ENCODE measurements at regions not wholly inside any gene's neighbourhood (a gene's known extent, or its start where the extent isn't known, plus 50 kb on each side); places are given as distances from the start of the nearest gene placed in this dataset.

DNA sequence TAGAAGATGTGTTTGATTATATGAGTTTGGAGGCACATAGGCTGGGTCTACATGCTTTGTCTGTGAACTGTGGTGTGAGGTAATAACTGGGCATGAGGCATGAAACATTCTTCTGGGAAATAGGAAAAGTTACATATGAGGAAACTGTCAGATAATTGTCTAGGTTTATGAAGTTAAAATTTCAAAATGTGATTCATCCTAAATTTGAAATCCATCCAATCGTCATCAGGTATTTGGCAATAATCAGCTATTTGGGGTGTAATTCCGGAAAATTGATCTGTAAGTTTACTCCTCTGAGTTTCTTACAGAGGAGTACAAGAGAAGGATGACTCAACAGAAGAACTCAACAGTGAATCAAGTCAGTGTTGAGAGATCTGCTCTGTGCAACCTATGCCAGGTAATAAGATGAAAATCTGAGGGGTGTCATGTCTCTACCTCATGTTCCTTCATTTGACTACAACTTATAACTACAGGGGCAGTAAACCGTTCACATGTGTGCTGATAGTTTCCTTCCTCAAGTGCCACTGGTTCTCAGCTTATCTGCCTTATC lies 1171.6 kb upstream of the CDH18 start:
- DNase-seq: no peak

DNA sequence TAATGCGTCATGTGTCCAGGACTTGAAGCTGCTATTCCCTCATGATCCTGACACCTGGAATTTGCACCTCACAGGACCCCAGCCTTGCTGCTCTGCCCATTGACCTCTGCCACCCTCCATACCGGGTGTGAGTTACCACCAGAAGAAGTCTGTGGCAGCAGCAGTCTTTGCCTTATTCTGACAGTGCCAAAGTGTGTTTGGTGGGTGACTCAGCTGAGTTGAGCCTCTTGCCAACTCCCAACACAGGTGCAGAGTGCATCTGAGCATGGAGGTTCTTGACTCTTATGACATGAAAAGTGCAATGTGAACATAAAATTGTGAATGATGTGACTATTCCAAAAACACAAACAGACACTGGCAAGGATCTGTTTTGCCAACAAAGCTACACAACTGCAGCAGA lies 1166.5 kb upstream of the CDH18 start:
- no peak for DNase-seq

DNA sequence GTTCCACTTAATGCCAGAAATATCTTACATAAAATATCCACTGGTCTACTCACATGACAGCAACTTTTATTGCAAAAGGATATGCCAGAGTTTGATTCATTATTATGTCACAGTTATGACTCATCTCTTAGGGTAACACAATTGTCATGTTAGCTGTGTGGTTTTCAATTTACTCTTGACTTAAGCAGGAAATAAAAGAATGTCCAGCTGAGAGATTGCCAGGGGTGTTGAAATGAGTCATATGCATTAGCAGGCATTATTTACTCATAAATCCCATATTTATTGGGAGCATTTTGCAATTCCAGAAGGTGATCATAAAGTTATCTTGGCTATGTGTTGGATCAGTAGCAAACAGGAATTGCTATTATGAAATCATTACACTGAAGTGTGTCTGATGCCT lies 1164.6 kb upstream of the CDH18 start:
- no peak for DNase-seq

DNA sequence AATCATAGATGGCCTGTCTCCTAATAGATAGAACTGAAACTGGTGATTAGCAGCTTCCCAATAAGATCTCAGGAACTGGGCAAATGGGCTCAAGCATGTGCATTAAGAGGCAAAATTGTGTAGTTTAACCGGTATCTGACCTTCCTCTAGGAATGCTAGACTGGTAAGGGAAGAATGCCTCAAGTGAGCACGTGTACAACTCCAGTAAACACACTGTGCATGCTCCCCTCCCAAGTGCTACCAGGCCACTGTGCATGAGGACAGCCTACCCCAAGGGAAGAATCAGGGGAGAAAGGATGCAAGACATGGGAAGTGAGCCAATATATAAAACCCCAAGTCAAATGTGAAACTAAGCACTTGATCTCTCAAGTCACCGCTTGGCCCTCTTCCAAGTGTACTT lies 1157.4 kb upstream of the CDH18 start:
- no peak for DNase-seq

DNA sequence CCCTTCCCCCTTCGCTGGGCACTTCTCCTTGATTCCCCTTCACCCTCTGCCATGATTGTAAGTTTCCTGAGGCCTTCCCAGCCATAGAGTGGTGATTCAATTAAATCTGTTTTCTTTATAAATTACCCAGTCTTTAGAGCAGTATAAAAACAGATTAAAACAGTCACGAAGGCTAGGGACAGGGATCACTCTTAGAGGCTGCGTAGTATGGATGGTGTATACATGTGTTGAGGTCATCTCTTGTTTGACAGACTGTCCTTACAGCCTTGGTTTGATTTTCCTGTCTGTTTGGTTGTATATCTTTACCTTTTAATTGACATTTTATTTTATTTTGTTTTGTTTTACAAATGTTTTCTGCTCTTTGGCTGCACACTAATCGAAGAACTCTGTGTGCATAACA lies 1155.7 kb upstream of the CDH18 start:
- DNase-seq: no peak

DNA sequence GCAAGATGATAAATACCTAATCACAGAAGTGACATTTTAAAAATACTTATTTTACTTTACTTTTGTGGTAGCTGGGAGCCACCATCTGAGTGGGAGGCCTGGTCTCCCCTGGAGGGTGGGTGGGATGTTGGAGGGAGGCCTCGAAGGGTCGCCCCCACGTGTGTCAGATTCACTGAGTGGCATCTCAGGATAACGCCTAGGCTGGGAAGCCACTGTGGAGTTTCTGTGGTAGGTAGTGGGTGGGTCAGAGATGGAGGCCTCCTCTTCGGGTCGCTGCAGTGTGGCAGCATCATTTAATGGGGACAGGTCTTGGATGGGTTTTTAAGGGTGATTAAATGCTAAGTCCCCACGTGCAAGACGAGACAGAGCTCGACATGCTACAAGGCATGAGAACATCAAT lies 1154.8 kb upstream of the CDH18 start:
- no peak for DNase-seq

DNA sequence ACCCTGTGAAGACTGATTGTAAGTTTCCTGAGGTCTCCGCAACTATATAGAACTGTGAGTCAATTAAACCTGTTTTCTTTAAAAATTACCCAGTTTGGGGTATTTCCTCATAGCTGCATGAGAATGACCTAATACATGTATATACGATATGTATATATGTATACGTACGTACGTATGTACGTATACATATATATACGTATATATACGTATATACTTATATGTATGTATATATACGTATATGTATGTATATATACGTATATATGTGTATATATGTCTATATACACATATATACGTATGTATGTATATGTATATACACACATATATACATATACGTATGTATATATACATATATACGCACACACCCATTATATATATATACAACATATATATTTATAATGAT lies 1153.0 kb upstream of the CDH18 start:
- DNase-seq: no peak

DNA sequence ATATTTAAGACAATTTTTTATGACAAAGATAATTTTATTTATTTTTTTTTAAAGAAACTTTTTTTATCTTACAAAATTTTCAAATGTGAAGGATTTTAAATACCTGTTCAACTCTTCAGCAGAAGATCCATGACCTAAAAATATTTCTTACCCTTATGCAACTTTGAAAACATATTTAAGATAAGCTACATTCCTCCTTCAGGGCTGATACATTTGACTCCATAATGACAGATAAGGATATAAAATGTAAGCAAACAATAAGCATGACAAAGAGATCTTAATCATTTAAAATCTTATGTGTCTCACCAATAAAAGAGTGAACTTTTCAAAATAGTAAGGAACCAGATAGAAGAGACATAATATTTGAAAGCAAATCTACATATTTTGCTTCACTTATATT lies 1138.2 kb upstream of the CDH18 start:
- DNase-seq: no peak

DNA sequence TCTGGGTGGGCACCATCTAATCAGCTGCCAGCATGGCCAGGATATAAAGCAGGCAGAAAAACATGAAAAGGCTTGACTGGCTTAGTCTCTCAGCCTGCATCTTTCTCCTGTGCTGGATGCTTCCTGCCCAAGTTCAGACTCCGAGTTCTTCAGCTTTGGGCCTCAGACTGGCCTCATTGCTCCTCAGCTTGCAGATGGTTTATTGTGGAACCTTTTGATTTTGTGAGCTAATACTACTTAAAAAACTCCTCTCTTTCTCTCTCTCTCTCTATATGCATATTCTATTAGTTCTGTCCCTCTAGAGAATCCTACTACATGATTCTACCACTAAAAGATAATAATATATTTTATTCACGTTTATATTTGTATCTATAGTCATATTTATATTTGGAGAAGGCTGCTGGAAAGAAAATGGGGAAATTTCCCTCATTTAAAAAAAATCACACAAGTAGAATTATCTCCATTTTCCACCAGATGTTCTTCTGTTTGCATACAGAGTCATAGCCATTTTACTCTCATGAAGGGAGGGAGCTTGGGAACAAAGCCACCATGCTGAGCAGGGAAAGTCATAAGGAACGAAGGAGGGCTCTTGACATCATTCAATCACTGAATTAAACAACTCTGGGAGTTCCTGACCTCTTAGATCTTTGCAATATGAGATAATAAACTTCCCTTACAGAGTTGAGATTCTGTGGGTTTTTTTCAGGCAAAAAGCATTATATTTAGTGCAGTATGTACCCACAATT lies 1137.4 kb upstream of the CDH18 start:
- DNase-seq: no peak

DNA sequence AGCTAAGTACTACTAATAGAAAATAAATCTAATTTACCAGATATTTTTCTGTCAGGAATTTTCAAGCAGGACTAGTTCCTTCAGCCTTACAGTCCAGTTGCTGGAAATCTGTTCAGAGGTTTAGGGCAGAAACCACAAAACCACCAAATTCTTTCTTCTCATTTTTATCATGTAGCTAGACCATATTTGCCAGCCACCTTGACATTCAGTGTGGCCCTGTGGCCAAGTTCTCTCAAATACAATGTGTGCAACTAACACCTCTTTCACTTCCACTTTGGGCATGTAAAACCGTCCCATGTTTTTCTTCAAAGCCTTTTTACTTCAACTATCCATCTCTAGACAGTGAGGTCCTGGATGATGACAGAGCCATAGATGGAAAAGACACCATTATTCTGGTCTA lies 1133.2 kb upstream of the CDH18 start:
- peak; percentile 3 for DNase-seq

DNA sequence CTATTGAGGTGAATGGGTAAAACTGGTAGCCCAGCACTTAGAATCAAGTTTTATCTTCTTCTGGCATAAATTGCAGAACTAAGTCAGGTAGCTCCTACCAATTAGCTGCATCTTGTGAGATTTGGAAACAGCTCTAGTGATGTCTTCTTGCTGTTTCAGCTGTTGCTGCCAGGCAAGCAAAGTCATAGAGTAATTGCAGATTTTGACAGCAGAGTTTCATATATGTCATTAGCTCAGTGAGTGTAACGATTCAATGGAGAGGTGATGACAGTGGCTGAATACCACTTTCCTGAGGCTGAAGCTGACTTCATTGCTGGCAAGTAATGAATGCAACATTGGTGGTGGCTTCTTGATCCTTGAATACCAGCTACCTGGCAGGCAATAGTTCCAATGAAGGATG lies 1109.7 kb upstream of the CDH18 start:
- DNase-seq: no peak

DNA sequence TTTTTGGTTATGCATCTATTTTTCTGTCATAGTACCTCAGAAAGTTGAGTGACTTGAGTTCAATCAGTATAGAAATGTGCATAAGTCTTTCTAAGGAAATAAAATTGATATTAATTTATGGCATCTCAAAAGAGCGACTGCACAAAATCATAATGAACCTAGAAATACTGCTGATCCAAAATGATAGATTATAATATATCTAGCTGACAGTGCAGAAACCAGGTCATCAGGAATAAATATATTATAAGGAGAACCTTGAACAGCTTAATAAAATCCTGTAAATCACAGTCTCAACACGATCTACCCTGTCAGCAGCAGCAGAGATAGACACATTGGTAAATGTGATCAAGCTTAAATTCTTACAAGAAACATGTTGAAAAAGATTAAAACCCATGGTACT lies 1106.6 kb upstream of the CDH18 start:
- no peak for DNase-seq

DNA sequence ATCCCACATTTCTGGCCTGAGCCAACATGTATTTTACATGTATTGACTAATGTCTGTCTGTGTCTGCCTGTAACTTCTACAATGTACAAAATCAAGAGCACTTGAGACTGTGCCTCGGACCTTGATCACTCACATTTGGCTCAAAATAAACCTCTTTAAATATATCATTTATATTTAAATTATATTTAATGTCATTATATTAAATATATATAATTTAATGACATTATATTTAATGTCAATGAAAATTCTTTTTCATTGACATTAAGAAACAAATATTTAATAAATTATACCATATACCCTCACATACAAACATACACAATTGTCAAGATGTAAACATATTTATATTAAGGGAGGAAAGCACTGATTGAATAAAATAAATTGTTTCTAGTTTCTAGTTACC lies 1099.8 kb upstream of the CDH18 start:
- no peak for DNase-seq

DNA sequence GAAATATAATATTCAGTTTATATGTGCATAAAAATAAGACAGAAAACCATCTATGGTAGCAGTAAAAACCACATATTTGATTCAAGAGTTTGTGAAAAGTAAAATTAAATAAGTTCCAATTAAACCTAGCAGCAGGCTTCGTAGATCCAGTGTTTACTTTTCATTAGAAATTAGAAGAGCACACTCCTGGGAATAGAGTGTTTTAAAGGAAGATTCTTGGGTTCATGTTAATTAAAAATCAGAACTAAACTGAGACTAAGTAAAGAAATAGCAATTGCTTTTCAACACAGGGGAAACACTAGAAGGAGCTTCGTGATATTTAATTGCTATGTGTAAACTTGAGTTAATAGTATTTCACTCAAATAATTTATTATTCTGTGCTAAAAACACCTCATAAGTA lies 1097.8 kb upstream of the CDH18 start:
- DNase-seq: no peak

DNA sequence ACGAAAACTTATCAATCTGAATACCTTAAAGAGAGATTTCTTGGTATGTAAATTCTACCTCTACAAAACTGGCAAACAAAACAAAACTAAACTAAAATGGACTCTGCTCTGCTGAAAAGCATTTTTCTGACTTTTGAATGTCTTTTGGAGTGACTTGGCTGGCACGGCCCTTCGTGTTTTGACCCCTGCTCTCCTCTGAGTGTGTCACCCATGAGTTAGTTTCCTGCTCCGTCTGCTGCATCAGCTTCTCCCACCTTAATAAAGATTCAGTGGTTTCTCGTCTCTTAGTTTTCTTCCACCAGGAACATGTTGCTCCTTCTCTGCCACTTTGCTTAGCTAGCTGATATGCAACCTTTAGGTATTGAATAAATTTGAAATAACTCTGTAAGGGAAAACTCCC lies 1084.0 kb upstream of the CDH18 start:
- DNase-seq: no peak

DNA sequence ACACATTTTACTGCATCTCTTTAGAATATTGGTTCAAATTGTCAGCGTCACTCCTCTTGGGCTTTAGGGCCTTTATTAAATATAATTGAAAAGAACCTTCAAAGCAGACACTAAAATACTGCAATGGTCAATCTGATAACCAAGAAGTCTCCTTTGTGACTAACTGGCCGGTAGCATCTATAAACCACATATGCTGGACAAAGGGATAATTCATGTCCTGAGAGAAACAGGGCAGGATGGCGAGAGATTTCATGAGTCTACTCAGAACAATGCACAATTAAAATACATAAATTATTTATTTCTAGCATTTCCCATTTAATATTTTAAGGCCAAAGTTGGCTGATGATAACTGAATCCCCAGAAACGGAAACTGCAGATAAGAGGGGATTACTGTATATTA lies 1083.4 kb upstream of the CDH18 start:
- DNase-seq: no peak

DNA sequence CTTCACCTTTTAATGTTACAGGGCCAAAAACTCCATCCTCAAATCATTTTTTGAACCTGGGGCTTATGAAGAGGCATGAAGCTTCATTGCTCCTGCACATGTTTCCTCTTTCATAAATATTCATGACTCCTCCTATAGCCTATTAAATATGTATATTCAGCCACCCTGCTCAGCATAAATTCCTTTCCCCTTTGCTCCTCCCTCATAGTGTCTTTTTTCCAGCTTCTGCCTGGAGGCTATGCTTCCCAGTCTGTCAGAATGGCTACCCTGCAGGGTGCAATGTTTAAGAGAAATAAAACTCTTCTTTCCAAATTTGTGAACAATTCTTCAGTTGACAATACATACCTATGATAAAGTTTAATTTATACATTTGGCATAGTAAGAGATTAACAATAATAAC lies 1082.9 kb upstream of the CDH18 start:
- no peak for DNase-seq

DNA sequence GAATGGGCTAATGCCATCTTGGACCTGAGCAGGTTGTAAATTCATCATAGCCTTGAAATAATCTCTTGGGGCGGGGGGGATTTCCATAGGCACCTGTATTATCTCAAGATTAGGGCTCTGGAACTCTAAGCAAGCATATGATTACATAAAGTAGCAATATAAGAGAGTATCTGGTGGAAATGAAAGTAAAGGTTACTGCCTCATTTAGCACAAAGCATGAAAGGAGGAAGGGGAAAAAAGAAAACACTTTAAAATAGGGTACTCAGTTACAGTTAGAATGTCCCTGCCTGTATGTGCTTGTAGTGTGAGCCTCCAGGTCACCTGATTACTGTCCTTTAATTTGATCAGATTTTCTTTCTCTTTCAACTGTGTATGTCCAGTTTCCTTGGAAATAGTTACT lies 1079.7 kb upstream of the CDH18 start:
- DNase-seq: no peak

DNA sequence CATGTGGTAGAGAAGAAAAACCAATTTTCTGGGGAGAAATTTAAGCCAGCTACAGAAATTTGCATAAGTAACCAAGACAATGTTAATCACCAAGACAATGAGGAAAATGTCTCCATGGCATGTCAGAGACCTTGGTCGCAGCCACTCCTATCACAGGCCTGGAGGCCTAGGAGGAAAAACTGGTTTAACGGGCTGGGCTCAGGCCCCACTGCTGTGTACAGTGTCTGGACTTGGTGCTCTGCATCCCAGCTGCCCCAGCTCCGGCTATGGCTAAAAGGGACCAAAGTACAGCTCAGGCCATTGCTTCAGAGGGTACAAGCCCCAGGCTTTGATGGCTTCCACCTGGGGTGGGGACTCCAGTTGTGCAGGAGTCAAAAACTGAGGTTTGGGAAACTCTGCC lies 1075.1 kb upstream of the CDH18 start:
- no peak for DNase-seq

DNA sequence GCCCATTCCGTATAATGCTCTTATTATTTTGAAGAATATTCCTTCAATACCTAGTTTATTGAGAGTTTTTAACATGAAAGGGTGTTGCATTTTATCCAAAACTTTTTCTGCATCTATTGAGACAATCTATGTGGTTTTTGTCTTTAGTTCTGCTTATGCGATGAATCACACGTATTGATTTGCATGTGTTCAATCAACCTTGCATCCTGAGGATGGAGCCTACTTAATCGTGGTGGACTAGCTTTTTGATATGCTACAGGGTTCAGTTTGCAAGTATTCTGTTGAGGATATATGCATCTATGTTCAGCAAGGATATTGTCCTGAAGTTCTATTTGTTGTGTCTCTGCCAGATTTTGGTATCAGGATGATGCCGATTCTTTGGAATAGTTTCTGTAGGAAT lies 1070.3 kb upstream of the CDH18 start:
- no peak for DNase-seq

DNA sequence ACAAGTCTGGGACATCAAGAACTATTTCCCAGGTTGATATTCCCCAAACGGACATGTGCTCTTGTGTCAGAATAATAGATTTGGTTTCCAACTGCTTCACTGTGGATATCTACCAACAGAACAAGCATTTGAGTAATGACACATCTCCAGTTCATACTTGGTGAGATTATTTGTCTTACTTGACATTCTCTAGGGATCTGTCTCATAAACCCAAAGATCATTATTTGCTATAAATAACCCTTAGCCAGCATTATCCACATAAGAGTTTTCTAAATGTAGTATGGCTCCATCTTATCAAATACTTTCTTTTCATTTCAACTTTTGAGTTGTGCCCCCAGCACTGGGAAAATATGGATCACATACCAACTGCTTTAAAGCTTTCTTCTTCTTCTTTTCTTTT lies 1063.9 kb upstream of the CDH18 start:
- no peak for DNase-seq

DNA sequence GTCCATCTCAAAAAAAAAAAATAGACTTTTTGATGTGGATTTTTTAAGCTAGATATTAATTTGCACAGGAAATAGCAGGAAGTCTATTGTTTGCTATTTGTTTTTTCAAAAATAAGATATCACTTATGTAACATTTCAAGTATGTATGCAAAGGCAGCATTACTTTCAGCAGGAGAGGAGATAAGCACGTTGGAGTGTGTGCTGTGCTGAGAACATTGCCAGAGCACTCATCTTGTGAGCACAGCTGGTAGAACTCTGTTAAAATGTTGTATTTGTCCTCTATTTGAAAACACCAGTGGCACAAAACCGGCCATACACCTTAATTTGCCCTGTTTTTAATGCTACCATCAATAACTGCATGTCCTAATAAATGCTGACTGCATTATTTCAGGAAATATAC lies 1061.9 kb upstream of the CDH18 start:
- DNase-seq: no peak

DNA sequence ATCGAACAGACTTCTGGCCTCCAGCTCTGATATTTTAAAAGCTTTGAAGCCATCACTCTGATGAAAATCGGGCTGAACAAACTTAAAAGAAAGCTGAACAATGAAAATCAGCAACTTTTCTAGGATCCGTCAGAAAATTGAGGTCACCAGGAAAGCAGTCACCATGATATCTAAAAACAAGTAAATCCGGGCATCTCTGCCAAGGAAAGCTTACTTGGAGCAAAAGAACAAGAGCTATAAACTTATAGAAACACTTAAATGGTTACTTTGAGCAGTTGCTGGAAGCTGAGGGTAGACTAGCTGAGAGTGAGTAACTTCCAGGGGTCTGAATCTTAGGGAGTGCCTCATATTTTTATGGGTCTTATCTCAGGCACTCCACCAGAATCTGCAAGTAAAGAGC lies 1043.0 kb upstream of the CDH18 start:
- DNase-seq: no peak

DNA sequence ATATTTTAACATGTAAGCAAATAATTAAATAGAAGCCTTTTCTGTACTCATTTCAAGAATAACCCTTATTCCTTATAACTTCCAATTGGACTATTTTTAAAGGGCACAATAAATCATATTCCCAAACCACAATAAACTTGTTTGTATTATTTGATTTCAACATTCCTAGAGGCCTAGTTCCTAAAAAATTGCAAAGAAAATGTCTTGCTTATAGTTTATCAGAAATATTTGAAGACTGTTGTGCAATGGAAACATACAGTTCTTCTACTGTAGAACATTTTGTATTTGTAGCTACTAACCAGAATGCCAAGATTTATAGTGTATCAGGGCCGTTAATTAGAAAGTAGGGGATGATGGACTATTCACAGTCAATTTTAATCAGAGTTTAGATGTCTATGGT lies 1037.0 kb upstream of the CDH18 start:
- DNase-seq: no peak

DNA sequence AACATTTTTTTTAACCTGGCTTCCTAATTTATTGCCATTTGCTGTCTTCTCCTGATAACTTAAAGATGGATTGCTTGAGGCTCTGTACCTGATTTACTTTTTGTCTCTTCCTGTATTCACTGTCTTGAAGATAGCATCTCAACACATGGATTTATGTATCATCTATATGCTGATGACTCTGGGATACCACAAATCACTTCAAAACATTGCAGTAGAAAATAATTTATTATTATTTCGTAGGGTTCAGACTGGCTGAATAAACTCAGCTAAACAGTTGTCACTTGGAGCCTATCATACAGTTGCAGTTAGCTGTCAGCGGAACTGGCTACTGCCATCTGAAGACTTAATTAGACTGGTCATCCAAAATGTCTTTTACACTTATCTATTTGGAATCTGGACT lies 1025.2 kb upstream of the CDH18 start:
- DNase-seq: no peak

Measured in RPMI8226 (cell line).